NCI-H526 treated with DMSO at 0.1 percent for 48 hours (cell line): ENCODE measurements at regions not wholly inside any gene's neighbourhood (a gene's known extent, or its start where the extent isn't known, plus 50 kb on each side); places are given as distances from the start of the nearest gene placed in this dataset.
"Not testable (repeated sequence)": the region's sequence is repeated elsewhere in the genome, so short reads cannot be mapped to it uniquely, and the experiment has no call there.

Experiments
- DNase-seq: peaks from one replicate; lab custom pipeline; 2025; lab: John Stamatoyannopoulos, UW

- no peak for DNase-seq
Observed at GRCh38 chr1:221998781-221999180, 256.9 kb upstream of the DUSP10 start.

- DNase-seq, result no peak
Observed at GRCh38 chr1:221998186-221998612, 256.3 kb upstream of the DUSP10 start.

GRCh38 chr1:221997012-221997411 is 255.1 kb upstream of the DUSP10 start:
- DNase-seq, result not testable (repeated sequence)

- DNase-seq, result no peak
Observed at GRCh38 chr1:221994939-221995338, 253.1 kb upstream of the DUSP10 start.

- DNase-seq, result no peak
Observed at GRCh38 chr1:221994274-221994698, 252.4 kb upstream of the DUSP10 start.

- no peak for DNase-seq
Observed at GRCh38 chr1:221993444-221993948, 251.6 kb upstream of the DUSP10 start.

GRCh38 chr1:221992427-221992826 is 250.5 kb upstream of the DUSP10 start:
- no peak for DNase-seq

- no peak for DNase-seq
Observed at GRCh38 chr1:221991221-221991620, 249.3 kb upstream of the DUSP10 start.

GRCh38 chr1:221989741-221990140 is 247.9 kb upstream of the DUSP10 start:
- no peak for DNase-seq

- no peak for DNase-seq
Observed at GRCh38 chr1:221988829-221989228, 246.9 kb upstream of the DUSP10 start.

GRCh38 chr1:221987860-221988520 is 246.1 kb upstream of the DUSP10 start:
- DNase-seq, result no peak

- DNase-seq, result no peak
Observed at GRCh38 chr1:221983444-221983843, 241.6 kb upstream of the DUSP10 start.

GRCh38 chr1:221981461-221981860 is 239.6 kb upstream of the DUSP10 start:
- DNase-seq, result no peak

GRCh38 chr1:221979444-221980032 is 237.6 kb upstream of the DUSP10 start:
- no peak for DNase-seq

- DNase-seq, result not testable (repeated sequence)
Observed at GRCh38 chr1:221978631-221979334, 236.9 kb upstream of the DUSP10 start.

GRCh38 chr1:221973787-221974186 is 231.9 kb upstream of the DUSP10 start:
- DNase-seq, result not testable (repeated sequence)

- DNase-seq, result no peak
Observed at GRCh38 chr1:221972276-221973235, 230.7 kb upstream of the DUSP10 start.

GRCh38 chr1:221971035-221971434 is 229.1 kb upstream of the DUSP10 start:
- not testable (repeated sequence) for DNase-seq

- not testable (repeated sequence) for DNase-seq
Observed at GRCh38 chr1:221969298-221969858, 227.5 kb upstream of the DUSP10 start.

GRCh38 chr1:221967538-221967937 is 225.6 kb upstream of the DUSP10 start:
- not testable (repeated sequence) for DNase-seq

- DNase-seq, result not testable (repeated sequence)
Observed at GRCh38 chr1:221966888-221967287, 225.0 kb upstream of the DUSP10 start.
